Activated CD4-positive, alpha-beta T cell treated with anti-CD3 and anti-CD28 coated beads for 36 hours (primary cell): ENCODE measurements at regions not wholly inside any gene's neighbourhood (a gene's known extent, or its start where the extent isn't known, plus 50 kb on each side); places are given as distances from the start of the nearest gene placed in this dataset.

Source experiments
- ATAC-seq: fragments of 200-7000 bp; cut with Tn5 transposase; one replicate; pipeline ENCODE4 v1.10.0; 2021; ENCODE audit warnings: mild to moderate bottlenecking, moderate library complexity
- CTCF ChIA-PET: fragments of 350-600 bp; sonication (Branson Sonifier 250); formaldehyde crosslinking; loops from one replicate; lab custom pipeline; 2021; ENCODE audit warnings: antibody characterized with exemption; lab: Charles Lee
- POLR2A ChIA-PET: fragments of 350-600 bp; sonication (Branson Sonifier 250); formaldehyde crosslinking; loops from one replicate; lab custom pipeline; 2021; ENCODE audit warnings: antibody characterized with exemption, inconsistent platforms; lab: Charles Lee
- DNase-seq: peaks from one replicate; pipeline ENCODE4 v3.0.0-alpha.2; 2020
- H3K27ac Mint-ChIP-seq: one replicate; pipeline ENCODE4 v1.8.0; 2021; ENCODE audit warnings: mixed read lengths
- H3K27me3 Mint-ChIP-seq: one replicate; pipeline ENCODE4 v1.8.0; 2021; ENCODE audit warnings: mixed read lengths
- H3K36me3 Mint-ChIP-seq: one replicate; pipeline ENCODE4 v1.8.0; 2021; ENCODE audit warnings: low read depth, mixed read lengths
- H3K4me1 Mint-ChIP-seq: one replicate; pipeline ENCODE4 v1.8.0; 2021; ENCODE audit warnings: mixed read lengths
- H3K4me3 Mint-ChIP-seq: one replicate; pipeline ENCODE4 v1.8.0; 2021; ENCODE audit warnings: mild to moderate bottlenecking, moderate library complexity, mixed read lengths
- H3K9me3 Mint-ChIP-seq: one replicate; pipeline ENCODE4 v1.8.0; 2021; ENCODE audit warnings: low read depth, mixed read lengths
- intact Hi-C, 2 experiments: fragments of 100-400 bp; cut with DNase I in 1 of 2; cut with micrococcal nuclease in 1 of 2; formaldehyde crosslinking; loops; one replicate each; pipeline versions ENCODE4 v1.14.2 to v1.15.1; 2022 to 2024; cut with DNase I, micrococcal nuclease

DNA sequence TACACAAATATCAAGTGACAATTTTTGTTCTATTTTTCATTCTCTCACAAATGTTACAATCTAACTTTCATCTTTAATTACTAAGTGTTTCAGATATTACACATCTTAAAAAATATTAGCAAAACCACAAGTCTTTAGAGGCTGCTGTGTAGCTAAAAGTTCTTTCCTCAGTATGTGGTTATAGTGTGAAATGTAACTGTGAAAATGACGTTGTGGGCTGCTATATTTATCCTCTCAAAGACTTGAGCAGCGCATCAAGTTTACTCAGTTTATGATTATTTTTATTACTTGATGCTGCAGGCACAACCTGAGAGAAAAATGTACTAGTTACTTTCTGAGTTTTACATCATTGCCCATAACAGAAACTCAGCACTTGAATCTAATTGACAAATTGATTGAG, 2860.6 kb upstream of the PCDH20 start:
- H3K9me3 Mint-ChIP-seq, result peaks cover 6% of the 10 kb centered on the region
- no peak overlapping the region for H3K27ac Mint-ChIP-seq
- intact Hi-C loops, result no loop called here
- no peaks in the 10 kb centered on the region for H3K36me3 Mint-ChIP-seq
- H3K27me3 Mint-ChIP-seq, result no peaks in the 10 kb centered on the region
- ATAC-seq (no peak), DNase-seq (no peak)
- CTCF ChIA-PET, result no interaction called here
- no peak overlapping the region for H3K4me3 Mint-ChIP-seq
- POLR2A ChIA-PET, result no interaction called here
- no peaks in the 10 kb centered on the region for H3K4me1 Mint-ChIP-seq

DNA sequence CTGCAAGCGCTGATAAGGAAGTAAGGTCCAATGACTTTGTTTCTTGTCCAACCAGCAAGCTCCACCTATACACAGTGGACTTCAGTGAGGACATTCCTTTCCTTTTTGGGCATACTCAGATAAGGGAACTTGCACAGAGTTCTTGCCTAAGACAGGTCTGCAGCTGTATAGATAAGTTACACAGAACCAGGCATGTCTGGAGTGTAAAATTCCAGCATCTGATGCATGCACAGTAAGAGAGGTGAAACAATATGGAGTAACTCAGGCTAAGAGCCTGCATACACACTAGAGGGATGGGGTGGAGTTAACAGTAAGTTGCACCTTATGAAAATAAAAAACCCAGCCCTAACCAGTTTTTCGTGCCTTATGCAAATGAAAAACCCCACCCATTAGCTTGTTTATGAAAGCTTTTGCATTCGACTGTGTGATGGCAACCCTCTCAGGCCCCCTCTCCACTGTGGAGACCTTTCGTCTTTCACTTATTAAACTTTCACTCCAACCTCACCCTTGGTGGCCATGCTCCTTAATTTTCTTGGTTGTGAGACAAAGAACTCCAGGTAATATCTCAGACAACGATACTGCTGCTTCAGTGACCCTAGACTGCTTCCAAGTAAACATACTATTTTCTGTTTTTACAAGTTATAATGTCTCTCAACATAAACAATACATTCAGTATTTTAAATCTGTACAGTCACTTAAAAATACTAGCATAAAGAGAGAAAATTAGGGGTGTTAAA, 2859.0 kb upstream of the PCDH20 start:
- POLR2A ChIA-PET, result no interaction called here

DNA sequence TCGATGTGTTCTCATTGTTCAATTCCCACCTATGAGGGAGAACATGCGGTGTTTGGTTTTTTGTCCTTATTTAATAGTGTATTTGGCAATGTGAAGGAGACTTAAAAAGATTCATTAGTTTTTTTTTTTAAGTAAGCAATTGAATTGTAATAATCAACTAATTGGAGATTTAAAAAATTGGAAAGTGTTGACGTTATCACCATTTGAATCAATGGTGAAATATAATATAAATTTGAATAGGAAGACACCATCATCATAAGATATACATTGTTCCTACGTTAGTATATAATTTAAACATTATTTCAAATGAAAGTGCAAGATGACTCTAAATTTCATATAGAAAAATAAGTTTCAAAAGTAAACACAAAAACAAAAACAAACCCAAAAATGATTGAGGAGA, 2858.1 kb upstream of the PCDH20 start:
- Mint-ChIP-seq H3K4me1 (no peaks in the 10 kb centered on the region), H3K4me3 (no peak overlapping the region), H3K36me3 (no peaks in the 10 kb centered on the region), H3K27me3 (no peaks in the 10 kb centered on the region), H3K27ac (no peak overlapping the region), H3K9me3 (peaks cover 4% of the 10 kb centered on the region)
- ChIA-PET POLR2A (no interaction called here), CTCF (no interaction called here)
- intact Hi-C loops, result no loop called here
- DNase-seq (no peak), ATAC-seq (no peak)

More for the DNA sequence above, 2859.0 kb upstream of the PCDH20 start:
- Mint-ChIP-seq H3K27ac (no peak overlapping the region), H3K9me3 (peaks cover 4% of the 10 kb centered on the region), H3K36me3 (no peaks in the 10 kb centered on the region), H3K4me3 (no peak overlapping the region), H3K4me1 (no peaks in the 10 kb centered on the region), H3K27me3 (no peaks in the 10 kb centered on the region)
- CTCF ChIA-PET, result no interaction called here
- DNase-seq (no peak), ATAC-seq (no peak)
- intact Hi-C loops, result no loop called here

DNA sequence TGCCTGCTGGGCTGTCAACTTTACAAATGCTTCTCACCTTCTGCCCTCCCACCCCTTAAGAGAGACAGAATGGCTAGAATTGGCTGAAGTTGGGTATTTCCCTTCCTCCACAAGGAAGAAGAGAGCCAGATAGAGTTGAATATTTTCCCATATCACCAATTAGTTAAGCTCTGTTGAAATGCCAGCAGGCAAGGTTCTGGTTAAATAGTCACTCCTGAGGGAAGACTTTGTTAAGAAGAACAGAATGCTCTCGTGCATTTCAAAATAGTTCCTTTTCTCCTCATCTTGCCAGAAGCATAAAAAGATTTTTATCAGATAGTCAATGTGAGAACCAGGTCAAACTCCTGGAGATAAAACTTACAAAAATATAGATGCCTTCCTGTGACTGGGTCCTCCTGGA, 2857.0 kb upstream of the PCDH20 start:
- H3K4me3 Mint-ChIP-seq, result no peak overlapping the region
- no peak for ATAC-seq
- ChIA-PET CTCF (no interaction called here), POLR2A (no interaction called here)
- H3K27me3 Mint-ChIP-seq, result no peaks in the 10 kb centered on the region
- no peak overlapping the region for H3K27ac Mint-ChIP-seq
- no peak for DNase-seq
- H3K4me1 Mint-ChIP-seq, result no peaks in the 10 kb centered on the region
- no peaks in the 10 kb centered on the region for H3K36me3 Mint-ChIP-seq
- intact Hi-C loops, result no loop called here
- H3K9me3 Mint-ChIP-seq, result peaks cover 6% of the 10 kb centered on the region

DNA sequence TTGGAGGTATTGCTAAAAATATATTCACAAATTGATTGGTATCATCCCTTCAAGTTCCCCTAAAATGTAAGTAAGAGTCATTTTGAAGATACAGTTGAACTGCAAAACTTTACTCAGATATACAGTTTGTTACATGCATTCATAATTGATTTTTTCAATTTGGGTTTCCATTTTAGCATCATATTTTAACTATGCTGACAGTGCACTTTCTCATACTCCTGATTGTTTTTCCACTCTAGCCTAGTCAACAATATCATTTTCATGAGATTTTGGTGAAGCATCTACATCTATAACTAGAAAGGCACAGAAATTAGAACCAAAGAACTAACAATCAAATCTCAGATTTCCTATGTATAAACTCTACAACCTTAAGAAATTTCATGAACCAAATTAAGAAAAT, 2850.4 kb upstream of the PCDH20 start:
- H3K27me3 Mint-ChIP-seq, result no peaks in the 10 kb centered on the region
- CTCF ChIA-PET, result no interaction called here
- intact Hi-C loops, result no loop called here
- H3K9me3 Mint-ChIP-seq, result peaks cover 23% of the 10 kb centered on the region
- ATAC-seq (no peak), DNase-seq (no peak)
- H3K27ac Mint-ChIP-seq, result no peak overlapping the region
- no peaks in the 10 kb centered on the region for H3K36me3 Mint-ChIP-seq
- POLR2A ChIA-PET, result no interaction called here
- no peaks in the 10 kb centered on the region for H3K4me1 Mint-ChIP-seq
- no peak overlapping the region for H3K4me3 Mint-ChIP-seq

DNA sequence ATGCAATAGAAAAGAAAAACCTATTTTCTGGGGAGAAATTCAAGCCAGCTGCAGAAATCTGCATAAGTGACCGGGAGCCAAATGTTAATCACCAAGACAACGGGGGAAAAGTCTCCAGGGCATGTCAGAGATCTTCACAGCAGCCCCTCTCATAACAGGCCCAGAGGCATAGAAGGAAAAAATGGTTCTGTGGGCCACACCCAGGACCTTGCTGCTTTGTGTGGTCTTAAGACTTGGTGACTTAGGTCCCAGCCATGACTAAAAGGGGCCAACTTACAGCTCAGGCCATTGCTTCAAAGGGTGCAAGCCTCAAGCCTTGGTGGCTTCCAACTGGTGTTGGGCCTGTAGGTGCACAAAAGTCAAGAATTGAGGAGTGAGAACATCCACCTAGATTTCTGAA, 2847.6 kb upstream of the PCDH20 start:
- CTCF ChIA-PET, result no interaction called here
- no peak overlapping the region for H3K4me3 Mint-ChIP-seq
- no peaks in the 10 kb centered on the region for H3K4me1 Mint-ChIP-seq
- ATAC-seq (no peak), DNase-seq (no peak)
- no peaks in the 10 kb centered on the region for H3K27me3 Mint-ChIP-seq
- H3K9me3 Mint-ChIP-seq, result peaks cover 25% of the 10 kb centered on the region
- POLR2A ChIA-PET, result no interaction called here
- no peak overlapping the region for H3K27ac Mint-ChIP-seq
- H3K36me3 Mint-ChIP-seq, result no peaks in the 10 kb centered on the region
- intact Hi-C loops, result no loop called here

DNA sequence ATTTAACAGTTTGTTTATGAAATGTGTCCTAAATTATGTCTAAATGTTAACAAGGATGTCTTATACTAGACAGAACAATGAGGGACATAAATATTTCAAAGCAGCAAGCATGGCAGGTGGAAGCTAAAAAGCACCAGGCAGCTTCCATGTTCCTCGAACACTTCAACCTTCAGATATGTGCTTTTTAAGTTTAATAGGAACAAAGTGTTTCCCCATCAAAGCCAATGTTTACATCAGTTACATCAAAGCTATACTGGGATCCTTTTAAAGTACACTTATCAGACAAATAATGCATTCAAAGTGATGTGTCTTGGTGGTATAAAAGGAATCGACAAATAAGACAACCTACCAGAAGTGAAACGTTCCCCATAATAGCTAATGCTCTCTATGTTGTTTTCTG, 2841.1 kb upstream of the PCDH20 start:
- Mint-ChIP-seq H3K4me1 (no peaks in the 10 kb centered on the region), H3K27ac (no peak overlapping the region), H3K4me3 (no peak overlapping the region), H3K27me3 (no peaks in the 10 kb centered on the region), H3K9me3 (peaks cover 16% of the 10 kb centered on the region), H3K36me3 (no peaks in the 10 kb centered on the region)
- ATAC-seq (no peak), DNase-seq (no peak)
- intact Hi-C loops, result no loop called here
- ChIA-PET CTCF (no interaction called here), POLR2A (no interaction called here)

DNA sequence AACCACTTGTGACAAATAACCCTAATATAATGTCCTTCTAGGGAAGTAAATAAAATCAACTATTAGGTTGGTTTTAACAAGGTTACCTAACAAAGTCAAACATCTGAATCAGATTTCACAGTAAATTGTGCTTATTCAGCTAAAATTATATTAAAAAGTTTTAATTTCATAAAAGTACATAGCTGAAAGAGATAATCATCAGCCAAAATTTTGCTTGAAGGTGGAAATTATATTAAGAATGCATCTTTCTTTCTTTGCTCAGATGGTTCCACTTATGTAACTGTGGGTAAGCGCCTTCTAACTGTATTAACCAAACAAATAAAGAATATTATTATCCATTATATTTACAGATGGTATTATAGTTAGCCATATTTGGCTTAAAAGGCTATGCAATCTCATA, 2840.3 kb upstream of the PCDH20 start:
- Mint-ChIP-seq H3K27me3 (no peaks in the 10 kb centered on the region), H3K4me3 (no peak overlapping the region), H3K27ac (no peak overlapping the region), H3K9me3 (peaks cover 14% of the 10 kb centered on the region), H3K36me3 (no peaks in the 10 kb centered on the region), H3K4me1 (no peaks in the 10 kb centered on the region)
- DNase-seq, result no peak
- intact Hi-C loops, result no loop called here
- CTCF ChIA-PET, result no interaction called here
- no peak for ATAC-seq
- POLR2A ChIA-PET, result no interaction called here

DNA sequence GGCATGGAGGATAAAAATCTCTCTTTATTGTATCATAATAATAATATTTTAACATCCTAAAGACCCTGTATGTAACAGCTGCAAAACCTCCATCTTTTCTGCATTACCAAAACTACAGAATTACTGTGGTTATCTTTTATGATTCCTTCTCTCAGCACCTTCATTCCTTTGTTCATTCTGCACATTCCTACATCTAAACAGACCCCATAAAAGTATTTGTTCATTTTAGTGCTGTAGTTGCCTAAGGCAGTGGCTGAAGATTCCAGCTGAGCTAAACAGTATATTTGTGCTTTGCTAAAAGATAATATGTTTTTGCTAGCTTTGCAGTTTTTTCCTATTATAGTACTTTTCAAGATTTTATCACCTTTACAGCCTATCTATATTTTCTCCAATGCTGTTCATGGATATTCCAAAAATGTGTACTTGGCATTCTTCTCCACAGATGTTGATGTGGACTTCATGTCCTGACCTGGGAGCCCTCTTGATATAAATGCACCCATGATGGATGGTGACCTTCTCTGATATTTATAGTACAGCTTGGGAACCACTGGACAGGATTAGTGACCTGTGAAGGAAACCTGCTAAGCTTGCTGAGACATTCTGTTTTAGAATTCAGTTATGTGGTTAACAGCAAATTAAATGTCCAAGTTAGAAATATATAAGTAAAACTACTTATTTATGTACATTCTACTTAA, 2832.9 kb upstream of the PCDH20 start:
- intact Hi-C loops, result no loop called here
- DNase-seq, result no peak
- Mint-ChIP-seq H3K4me3 (no peak overlapping the region), H3K36me3 (no peaks in the 10 kb centered on the region), H3K27me3 (no peaks in the 10 kb centered on the region), H3K4me1 (no peaks in the 10 kb centered on the region), H3K27ac (no peak overlapping the region), H3K9me3 (peaks cover 21% of the 10 kb centered on the region)
- ATAC-seq, result no peak
- CTCF ChIA-PET, result no interaction called here
- POLR2A ChIA-PET, result no interaction called here

DNA sequence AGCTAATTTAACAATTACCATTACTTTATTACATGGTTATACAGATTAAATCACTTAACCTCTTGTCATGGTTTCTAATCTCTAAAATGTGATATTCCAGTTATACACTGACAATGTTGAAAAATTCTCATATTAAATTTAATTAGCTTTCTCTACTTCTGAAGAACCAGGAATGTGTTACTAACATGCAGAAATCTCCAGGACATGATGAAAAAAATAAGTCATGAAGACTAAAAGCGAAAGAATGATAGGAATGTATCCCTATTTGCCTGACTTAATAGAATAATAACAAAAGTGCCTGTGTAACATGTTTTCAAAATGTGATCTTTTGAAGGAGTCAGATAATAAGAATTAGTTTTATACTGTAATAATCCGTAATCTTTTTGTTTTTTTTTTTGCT, 2823.7 kb upstream of the PCDH20 start:
- DNase-seq, result no peak
- Mint-ChIP-seq H3K36me3 (no peaks in the 10 kb centered on the region), H3K27ac (no peak overlapping the region), H3K27me3 (no peaks in the 10 kb centered on the region), H3K9me3 (peaks cover 9% of the 10 kb centered on the region), H3K4me1 (no peaks in the 10 kb centered on the region), H3K4me3 (no peak overlapping the region)
- ChIA-PET POLR2A (no interaction called here), CTCF (no interaction called here)
- intact Hi-C loops, result no loop called here
- ATAC-seq, result no peak

DNA sequence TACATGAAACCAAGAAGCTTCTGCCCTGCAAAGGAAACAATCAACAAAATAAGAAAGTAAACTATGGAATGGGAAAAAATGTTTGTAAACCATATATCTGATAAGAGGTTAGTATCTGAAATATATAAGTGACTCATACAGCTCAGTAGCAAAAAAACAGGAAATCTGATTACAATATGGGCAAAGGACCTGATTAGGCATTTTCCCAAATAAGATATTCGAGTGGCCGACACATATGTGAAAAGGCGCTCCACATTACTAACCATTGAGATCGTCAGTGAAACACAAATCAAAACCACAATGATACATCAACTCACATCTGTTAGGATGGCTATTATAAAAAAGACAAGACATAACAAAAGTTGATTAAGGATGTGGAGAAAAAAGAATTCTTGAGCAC, 2818.6 kb upstream of the PCDH20 start:
- ATAC-seq, result no peak
- intact Hi-C loops, result no loop called here
- POLR2A ChIA-PET, result no interaction called here
- DNase-seq, result no peak
- H3K27ac Mint-ChIP-seq, result no peak overlapping the region
- no peaks in the 10 kb centered on the region for H3K27me3 Mint-ChIP-seq
- peaks cover 4% of the 10 kb centered on the region for H3K9me3 Mint-ChIP-seq
- no peaks in the 10 kb centered on the region for H3K36me3 Mint-ChIP-seq
- H3K4me3 Mint-ChIP-seq, result no peak overlapping the region
- CTCF ChIA-PET, result no interaction called here
- no peaks in the 10 kb centered on the region for H3K4me1 Mint-ChIP-seq

DNA sequence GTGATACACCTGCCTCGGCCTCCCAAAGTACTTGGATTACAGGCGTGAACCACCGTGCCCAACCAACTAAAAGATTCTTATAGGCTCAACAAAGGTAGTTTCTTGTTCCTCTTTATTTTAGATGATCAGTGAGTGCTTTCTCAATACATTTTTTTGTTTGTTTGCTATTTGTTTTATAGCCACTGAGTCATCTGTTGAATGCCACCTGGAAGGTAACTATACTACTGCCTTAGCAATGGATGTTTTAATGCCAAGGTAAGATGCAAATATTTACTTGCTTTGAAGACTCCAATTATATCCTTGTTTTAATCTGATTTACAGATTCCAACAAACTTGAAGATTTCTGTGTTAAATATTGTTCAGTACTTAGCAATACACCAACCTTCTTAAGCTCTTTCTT, 2807.4 kb upstream of the PCDH20 start:
- ChIA-PET POLR2A (no interaction called here), CTCF (no interaction called here)
- no peak for DNase-seq
- peaks cover 15% of the 10 kb centered on the region for H3K9me3 Mint-ChIP-seq
- intact Hi-C loops, result no loop called here
- H3K4me1 Mint-ChIP-seq, result no peaks in the 10 kb centered on the region
- no peaks in the 10 kb centered on the region for H3K36me3 Mint-ChIP-seq
- no peak overlapping the region for H3K4me3 Mint-ChIP-seq
- H3K27ac Mint-ChIP-seq, result no peak overlapping the region
- no peaks in the 10 kb centered on the region for H3K27me3 Mint-ChIP-seq
- ATAC-seq, result no peak
